ENCODE measurements at regions not wholly inside any gene's neighbourhood (a gene's known extent, or its start where the extent isn't known, plus 50 kb on each side); places are given as distances from the start of the nearest gene placed in this dataset.

DNA sequence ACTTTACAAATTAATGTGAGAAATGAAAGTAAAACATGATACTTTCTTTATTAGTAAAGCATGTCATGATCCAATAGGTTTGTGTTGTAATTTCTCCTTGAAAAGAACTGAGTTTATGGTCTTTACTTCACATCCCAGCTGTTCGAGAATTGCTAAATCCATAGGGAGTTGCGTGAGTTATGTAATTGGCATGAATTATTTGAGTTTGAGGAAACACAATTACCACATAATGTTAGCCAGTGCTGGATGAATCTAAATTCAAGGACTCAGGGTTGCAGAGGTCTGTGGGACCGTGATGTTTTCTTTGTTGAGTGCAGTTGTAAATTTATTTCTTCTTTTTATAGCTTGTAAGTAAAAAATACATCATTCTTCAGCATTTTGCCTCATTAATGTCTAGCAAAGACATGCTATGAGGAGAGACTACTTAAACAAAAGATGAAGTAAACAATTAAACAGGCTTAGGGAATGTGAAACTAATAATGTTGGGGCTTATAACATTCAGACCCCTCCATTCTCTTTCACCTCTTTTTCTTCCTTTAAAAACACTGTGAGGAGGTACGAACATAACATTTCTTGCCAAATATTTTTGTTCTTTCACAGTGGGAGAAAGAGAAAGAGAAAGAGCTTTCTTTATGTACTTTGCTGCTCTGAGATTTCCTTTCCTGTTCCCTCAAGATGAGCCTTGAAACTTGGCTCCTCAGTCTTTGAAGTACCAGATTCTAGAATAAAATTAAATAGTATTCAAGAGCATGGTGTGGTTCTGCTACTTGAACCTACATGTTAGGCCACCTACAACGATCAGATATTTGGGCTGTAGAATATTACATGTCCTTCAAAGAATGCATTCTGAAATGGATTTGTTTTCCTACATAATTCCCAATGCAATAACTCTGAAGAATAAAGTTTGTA lies 159.6 kb upstream of the ANK2 start:
- TF ChIP-seq ZFX (IDR thresholded peaks at IDR 0.05) = no peak
- TF ChIP-seq, protein P1, sequence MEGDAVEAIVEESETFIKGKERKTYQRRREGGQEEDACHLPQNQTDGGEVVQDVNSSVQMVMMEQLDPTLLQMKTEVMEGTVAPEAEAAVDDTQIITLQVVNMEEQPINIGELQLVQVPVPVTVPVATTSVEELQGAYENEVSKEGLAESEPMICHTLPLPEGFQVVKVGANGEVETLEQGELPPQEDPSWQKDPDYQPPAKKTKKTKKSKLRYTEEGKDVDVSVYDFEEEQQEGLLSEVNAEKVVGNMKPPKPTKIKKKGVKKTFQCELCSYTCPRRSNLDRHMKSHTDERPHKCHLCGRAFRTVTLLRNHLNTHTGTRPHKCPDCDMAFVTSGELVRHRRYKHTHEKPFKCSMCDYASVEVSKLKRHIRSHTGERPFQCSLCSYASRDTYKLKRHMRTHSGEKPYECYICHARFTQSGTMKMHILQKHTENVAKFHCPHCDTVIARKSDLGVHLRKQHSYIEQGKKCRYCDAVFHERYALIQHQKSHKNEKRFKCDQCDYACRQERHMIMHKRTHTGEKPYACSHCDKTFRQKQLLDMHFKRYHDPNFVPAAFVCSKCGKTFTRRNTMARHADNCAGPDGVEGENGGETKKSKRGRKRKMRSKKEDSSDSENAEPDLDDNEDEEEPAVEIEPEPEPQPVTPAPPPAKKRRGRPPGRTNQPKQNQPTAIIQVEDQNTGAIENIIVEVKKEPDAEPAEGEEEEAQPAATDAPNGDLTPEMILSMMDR (conservative IDR thresholded peaks at IDR 0.05) = no peak
- no peak overlapping the region for H3K27ac ChIP-seq

DNA sequence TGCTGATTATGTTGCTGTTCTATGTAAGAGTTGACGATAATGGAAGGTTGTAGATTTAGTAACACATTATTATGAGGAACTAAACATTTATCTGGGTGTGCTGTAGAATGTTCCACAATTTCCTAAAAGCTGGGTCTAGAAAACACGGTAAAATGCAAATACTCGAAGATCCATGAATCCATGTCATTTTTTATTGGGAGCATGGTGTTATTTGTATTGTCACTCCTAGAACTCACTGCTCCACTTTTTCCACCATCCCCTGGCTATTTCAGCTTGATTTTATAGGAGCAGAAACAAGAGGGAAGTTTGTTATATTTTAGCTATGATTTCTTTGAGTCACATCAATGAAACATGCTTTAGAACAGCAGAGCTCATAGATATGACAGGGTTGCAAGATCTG lies 155.0 kb upstream of the ANK2 start:
- H3K27ac ChIP-seq = no peak overlapping the region
- no peak for TF ChIP-seq ZFX (IDR thresholded peaks at IDR 0.05)
- TF ChIP-seq, protein P1 (conservative IDR thresholded peaks at IDR 0.05) = no peak

DNA sequence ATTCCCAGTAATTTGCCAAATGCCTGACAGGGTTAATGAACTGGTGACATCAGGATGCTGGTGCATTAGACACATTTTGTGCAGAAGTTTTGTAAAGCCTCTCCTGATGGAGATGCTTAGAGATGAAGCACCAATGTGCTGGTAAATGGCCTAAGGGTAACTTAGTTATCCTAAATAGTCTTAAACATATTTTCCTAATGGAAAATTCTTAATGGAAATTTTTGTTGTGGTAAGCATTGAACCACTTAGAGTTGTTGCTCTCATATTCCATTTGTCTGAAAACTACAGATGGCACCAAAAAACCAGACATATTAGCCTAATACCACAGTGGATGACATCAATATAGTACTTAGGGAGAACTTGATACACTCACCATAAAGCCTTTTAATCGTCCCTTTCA lies 154.5 kb upstream of the ANK2 start:
- no peak for TF ChIP-seq ZFX (IDR thresholded peaks at IDR 0.05)
- TF ChIP-seq, protein P1 (conservative IDR thresholded peaks at IDR 0.05) = no peak
- H3K27ac ChIP-seq = no peak overlapping the region

DNA sequence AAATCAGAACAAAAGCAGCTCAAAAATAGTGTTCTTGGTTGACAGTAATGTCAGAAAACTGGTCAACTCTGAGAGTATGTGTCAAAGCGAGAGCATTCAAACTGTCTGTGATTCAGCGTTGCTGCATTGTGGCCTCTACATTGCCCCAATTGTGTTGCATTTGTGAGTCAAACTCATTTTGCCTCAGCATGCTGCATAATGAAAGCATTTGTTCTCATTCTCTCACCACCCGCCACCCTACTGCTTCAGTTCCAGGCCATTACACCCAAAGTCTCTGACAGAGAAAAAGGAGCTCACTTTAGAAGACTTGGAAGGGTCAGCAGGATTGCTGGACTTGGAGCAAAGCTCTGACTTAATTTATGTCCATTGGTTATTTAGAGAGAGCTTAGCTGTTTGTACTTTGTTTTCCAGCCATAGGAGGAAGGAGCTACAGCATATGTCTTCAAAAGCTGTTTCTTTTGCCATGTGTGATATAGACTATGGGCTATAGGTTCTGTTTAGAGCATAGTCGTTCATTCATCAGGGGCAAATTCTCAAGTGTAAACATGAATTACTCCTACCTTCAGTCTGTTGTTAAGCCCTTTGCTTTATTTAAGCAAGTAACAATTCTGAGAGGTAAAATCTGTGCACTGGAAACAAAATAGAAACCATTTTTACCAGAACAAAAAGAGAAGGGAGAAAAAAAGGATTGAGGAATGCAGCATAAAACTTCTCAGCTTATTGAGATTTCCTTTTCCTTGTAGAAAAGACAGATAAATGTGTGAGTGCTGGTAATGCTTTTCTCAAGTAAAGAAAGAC lies 153.4 kb upstream of the ANK2 start:
- H3K27ac ChIP-seq = no peak overlapping the region
- no peak for TF ChIP-seq ZFX (IDR thresholded peaks at IDR 0.05)
- TF ChIP-seq, protein P1 (conservative IDR thresholded peaks at IDR 0.05) = no peak

DNA sequence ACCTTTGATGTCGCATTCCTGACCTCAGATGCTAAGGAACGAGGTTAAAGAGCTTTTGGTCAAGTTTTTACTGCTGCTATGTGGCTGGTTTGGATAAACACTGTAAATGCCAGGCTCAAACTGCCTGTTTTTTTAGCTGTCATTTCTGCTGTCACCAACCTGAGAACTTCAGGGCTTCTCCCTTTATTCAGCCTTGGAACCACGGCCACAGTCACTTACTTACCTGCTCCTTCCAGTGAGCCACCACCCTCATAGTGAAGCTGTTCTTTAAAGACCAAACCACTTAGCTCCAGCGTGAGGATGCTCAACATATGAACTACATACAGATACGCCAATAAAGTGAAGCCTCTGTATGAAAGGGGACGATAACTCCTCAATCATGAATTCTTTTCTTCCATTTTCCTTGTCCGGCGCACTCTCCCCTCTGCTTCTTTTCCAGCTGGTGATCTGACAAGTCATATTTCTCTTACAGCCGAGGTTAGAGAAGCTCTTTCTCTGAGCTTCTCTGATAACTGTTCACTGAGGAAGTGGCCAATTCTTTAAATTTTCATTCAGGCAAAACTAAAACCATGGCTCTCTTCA lies 152.8 kb upstream of the ANK2 start:
- TF ChIP-seq, protein P1 (conservative IDR thresholded peaks at IDR 0.05) = no peak
- no peak for TF ChIP-seq ZFX (IDR thresholded peaks at IDR 0.05)
- H3K27ac ChIP-seq = no peak overlapping the region

DNA sequence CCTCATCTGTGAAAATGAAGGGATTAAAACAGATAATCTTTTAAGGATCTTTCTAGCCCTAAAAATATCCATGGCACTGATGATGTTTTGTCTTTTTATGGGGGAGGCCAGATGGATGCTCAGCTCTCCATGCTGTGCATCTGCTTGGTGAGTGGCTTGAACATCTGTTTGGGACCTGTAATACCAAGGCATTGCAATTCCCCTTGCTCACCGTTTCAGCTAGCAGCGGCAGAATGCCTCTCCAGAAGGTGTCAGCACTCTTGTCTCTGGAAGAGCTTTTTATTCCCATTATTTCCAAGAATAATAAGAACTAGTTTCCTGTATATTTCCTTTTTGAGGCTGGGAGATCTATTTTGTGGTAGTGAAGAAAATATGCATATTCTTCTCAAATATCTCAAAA lies 151.9 kb upstream of the ANK2 start:
- no peak overlapping the region for H3K27ac ChIP-seq
- TF ChIP-seq, protein P1 (conservative IDR thresholded peaks at IDR 0.05) = 0 out of 2 replicates have a peak, but pooled peaks have one; percentile 6
- no peak for TF ChIP-seq ZFX (IDR thresholded peaks at IDR 0.05)
